Germinal center (tissue), 1 donor: ENCODE measurements at regions not wholly inside any gene's neighbourhood (a gene's known extent, or its start where the extent isn't known, plus 50 kb on each side); places are given as distances from the start of the nearest gene placed in this dataset.
"Not testable (repeated sequence)": the region's sequence is repeated elsewhere in the genome, so short reads cannot be mapped to it uniquely, and the experiment has no call there.

Source experiments
- DNase-seq: peaks from one replicate; pipeline ENCODE4 v3.0.0; 2012; ENCODE audit warnings: mixed read lengths, low spot score

DNA sequence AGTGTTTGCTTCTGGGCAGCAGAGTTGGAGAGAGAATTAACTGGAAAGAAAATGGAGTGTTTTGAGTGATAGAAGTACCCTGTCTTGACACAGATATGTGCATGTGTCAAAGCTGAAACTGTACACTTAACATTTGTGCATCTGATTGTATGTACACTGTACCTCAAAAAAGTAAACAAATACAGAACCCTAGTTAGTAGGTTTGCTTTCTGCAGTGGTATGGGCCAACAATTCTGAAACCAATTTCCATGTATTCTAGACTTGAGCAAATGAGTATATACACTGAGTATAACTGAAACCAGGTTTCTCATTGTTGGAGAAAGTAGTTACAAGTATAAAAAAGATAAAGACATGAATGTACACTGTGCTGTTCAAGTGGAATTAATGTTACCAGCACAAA lies 52.4 kb downstream of the ELAPOR2 start:
- no peak for DNase-seq

DNA sequence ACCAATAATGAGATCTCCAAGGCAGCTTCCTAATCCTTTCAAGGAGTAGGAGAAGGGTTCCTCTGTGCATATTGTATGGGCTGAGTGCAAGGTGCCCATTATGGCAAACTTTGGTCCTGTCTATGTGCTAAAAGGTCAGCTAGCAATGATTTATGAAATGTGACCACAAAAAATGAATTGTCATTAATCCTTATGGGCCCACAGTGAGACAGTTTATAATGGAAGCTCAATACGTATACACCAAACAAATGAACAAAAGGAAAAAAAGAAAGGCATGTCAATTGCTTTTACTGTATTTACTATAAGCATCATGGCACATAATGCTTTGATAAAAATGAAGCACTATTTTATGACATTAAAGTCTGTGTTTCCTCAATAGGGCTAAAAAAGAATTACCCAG lies 54.5 kb downstream of the ELAPOR2 start:
- no peak for DNase-seq

DNA sequence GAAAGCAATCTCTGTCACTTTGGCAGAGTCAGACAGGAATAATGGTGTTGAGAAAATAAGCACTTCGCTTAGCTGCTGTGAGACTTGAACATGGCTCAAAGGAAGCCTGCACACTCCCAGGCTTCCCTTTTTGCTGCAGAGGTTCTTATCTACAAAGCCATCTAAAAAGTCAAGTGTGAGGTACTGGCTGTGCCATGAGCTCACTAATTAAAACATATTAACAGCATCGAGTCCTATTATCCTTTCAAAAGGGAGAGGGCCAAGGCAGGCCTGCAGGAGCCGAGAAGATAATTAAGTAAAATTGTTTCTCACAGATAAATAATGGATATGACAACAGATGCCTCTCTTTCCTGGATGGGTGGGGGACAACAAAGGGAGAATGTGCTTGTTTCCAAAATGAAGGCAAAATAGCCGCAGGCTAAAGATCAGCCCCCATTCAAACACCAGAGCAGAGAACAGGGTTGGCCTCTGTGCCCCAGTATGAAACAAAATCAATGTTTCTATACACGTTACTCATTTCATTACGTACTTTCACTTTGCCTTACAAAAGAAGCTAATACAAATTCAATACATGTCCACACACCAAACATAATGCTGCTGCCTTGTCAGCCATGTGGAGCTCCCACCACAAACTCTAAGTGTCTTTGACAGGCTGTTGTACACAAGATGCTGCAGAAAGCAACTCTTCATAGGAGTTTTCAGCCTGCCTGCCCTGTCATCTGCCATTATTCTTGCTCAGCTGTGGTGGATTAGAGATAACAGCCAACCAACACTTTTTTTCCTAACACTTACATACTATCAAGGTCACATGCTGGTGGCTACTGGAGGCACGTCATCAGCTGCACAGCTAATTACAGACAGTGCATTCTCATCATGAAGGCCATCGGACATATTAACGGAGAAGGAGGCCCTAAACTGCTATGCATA lies 55.3 kb downstream of the ELAPOR2 start:
- DNase-seq, result no peak

DNA sequence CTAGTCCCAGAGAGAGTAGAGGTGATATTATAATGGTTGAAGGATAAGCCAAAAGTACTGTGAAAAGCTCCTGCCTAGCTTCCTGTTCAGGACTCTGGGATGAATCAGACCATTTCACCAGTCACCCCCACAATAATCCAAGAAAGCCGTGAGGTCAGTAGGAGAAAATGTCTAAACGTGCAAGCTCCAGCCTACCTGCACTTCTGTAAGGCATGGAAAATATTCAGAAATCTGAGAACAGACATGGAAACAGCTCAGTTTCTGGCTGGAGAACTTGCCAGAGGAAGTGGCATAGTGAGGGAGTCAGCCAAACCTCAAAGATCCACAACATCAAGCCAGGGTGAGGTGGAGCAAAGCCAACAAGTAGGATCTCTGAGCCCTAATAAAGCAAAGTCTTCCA lies 58.2 kb downstream of the ELAPOR2 start:
- DNase-seq, result no peak

DNA sequence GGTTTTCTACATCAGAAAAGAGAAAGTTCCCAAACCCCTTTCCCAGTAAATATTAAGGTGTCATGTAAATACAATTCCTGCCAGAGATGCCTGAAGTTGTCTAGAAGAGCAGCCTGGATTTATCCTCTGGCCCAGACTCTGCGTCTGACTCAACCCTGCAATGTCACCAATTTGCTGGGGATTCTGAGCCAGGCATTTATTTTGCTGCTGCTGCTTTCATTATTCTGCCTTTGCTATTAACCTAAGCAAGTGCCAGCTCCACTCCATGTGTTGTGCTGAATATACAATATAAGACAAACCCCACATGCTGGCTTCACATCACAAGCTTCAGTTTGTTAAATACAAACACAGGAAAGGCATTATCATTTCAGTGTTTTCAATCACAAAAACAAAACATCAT lies 59.1 kb downstream of the ELAPOR2 start:
- no peak for DNase-seq

DNA sequence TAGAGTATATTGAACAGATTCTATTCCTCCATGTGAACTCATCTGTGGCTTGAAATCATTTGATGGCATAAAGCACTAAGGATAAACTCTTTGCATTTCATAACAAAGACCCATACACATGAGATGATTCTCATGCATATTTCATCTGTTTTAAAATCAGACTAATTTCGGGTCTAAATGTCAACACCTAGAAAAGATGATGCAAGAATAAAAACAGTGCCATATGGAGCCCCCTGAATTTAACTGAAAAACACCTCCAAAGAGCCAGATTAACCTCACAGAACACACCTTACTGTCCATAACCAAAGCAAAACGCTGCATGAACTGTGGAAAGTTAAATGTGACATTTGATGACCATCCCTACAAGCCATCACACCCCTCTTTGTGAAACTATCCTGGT lies 59.7 kb downstream of the ELAPOR2 start:
- DNase-seq, result no peak

DNA sequence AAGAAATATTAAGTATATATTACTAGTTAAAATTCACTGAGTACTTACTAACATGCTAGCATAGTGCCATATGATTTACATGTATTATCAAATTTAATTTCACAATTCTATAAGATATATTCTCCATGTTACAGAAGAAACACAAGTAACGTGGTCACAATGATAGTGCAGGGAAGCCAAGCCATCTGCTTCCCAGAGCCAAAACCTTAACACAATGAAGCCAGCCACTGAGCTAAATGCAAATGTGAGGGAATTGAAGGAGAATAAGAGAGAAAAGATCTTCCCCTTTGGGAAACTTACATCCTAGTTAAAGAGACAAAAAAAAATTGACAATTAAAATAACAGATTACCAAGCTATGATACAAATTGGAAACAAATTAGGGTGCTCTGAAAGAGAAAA lies 63.6 kb downstream of the ELAPOR2 start:
- no peak for DNase-seq

DNA sequence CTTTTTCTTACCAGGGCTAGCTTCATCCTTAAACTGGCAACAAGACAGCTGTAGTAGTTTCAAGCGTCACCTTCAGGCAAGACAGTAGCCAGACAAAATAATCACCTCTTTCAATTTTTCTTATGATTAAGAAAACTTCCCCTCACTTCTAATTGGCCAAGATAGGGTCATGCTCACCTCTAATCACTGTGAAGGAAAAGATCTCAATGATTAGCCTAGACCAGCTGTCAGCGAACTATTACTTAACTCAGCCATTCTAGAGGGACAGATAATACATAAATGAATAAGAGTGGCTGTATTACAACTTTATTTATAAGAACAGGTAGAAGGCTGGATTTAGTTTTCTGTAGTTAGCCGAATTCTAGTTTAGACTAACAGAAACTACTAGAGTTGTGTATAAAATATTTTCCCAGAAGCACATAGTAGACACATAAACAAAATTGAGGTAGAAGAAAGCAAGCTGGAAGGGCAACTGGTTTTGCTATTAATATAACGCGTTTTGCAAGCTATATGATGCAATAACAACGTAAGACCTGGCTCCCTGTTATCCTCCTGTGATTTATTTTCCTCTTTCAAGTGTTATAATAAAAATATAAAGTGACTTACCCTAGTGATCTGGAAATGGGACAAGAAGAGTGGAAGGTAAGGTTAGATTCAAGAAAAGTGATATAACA lies 64.3 kb downstream of the ELAPOR2 start:
- no peak for DNase-seq

DNA sequence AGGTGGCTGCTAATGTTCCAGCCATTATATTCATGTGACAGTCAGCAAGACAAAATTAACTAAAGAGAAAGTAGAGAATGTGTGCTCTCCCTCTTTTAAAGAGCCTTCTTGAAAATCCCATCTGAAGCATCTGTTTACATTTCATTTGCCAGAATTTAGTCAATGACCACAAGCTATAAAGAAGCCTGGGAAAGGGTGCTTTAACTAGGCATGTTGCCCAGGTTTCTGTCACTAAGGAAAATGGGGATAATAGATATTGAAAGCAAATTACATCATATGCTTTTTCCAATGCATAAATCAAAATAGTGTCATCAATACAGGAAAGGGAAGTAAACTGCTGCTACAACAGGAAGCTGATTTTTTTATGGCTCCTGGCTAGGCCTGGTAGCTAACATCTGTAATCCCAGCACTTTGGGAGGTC lies 67.7 kb downstream of the ELAPOR2 start:
- no peak for DNase-seq

DNA sequence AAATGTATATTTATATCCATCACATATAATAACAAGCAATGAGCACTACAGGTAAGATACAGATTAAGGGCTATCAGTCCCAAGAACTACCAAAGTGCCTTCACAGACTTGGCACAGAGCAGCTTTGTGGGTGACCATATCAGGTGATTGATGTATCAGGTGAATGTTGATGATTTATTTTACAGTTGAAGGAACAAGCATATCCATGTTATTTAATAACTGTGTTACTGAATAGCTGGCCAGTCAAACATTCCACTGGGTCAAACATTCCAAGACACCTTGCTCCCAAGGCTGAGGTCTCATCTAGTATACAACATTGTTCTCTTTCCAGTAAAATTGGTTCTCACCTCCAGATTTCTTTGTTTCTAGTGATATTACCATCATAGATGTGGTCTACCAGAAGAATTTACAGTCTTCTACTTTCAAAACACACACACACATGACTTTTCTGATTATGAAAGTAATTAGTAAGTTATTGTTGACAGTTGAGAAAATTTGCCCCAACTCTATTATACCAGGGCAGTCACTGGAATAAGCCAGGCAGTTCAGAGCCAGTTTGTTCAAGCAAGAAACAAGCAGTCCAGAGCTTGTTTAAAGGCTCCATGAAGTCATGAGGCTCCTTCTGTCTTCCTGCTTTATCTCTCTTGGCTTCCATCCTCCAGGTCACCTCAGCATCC lies 68.2 kb downstream of the ELAPOR2 start:
- no peak for DNase-seq

DNA sequence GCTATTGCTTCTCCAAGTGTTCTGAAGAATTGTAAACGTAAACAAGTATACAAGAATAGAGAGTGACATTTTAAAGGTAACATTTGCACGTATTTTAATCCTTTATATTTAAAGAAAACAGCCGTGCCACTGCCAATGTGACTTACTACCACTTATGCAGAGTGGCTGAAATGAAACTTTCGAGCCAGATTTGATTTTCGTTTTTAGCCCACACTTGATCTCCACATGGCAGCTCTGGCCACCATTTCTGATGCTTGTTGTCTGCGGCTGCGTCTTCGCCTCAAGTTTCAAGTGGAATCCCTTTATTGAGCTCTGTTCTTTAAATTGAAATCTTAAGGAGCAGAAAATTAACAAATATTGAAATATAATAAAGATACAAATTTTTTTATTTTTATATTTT lies 70.0 kb downstream of the ELAPOR2 start:
- DNase-seq, result no peak

DNA sequence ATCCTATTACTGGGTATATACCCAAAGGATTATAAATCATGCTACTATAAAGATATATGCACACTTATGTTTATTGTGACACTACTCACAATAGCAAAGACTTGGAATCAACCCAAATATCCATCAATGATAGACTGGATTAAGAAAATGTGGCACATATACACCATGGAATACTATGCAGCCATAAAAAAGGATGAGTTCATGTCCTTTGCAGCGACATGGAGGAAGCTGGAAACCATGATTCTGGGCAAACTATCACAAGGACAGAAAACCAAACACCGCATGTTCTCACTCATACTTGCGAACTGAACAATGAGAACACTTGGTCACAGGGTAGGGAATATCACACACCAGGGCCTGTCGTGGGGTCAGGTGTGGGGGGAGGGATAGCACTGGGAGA lies 71.6 kb downstream of the ELAPOR2 start:
- not testable (repeated sequence) for DNase-seq

DNA sequence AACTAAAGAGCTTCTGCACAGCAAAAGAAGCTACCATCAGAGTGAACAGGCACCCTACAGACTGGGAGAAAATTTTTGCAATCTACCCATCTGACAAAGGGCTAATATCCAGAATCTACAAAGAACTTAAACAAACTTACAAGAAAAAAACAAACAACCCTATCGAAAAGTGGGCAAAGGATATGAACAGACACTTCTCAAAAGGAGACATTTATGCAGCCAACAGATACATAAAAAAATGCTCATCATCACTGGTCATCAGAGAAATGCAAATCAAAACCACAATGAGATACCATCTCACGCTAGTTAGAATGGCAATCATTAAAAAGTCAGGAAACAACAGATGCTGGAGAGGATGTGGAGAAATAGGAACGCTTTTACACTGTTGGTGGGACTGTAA lies 72.1 kb downstream of the ELAPOR2 start:
- DNase-seq, result not testable (repeated sequence)

DNA sequence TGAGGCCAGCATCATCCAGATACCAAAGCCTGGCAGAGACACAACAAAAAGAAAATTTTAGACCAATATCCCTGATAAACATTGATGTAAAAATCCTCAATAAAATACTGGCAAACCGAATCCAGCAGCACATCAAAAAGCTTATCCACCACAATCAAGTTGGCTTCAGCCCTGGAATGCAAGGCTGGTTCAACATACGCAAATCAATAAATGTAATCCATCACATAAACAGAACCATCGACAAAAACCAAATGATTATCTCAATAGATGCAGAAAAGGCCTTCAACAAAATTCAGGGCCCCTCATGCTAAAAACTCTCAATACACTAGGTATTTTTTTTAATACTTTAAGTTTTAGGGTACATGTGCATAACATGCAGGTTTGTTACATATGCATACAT lies 74.1 kb downstream of the ELAPOR2 start:
- DNase-seq, result not testable (repeated sequence)

DNA sequence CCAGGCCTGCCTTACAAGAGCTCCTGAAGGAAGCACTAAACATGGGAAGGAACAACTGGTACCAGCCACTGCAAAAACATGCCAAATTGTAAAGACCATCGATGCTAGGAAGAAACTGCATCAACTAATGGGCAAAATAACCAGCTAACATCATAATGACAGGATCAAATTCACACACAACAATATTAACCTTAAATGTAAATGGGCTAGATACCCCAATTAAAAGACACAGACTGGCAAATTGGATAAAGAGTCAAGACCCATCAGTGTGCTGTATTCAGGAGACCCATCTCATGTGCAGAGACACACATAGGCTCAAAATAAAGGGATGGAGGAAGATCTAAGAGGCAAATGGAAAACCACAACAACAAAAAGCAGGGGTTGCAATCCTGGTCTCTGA lies 75.8 kb downstream of the ELAPOR2 start:
- DNase-seq, result not testable (repeated sequence)

DNA sequence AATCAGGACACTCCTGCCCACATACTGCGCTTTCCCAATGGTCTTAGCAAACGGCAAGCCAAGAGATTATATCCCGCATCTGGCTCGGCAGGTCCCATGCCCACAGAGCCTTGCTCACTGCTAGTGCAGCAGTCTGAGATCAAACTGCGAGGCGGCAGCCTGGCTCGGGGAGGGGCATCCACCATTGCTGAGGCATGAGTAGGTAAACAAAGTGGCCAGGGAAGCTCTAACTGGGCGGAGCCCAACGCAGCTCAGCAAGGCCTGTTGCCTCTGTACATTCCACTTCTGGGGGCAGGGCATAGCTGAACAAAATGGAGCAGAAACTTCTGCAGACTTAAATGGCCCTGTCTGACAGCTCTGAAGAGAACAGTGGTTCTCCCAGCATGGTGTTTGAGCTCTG lies 77.5 kb downstream of the ELAPOR2 start:
- DNase-seq, result not testable (repeated sequence)

DNA sequence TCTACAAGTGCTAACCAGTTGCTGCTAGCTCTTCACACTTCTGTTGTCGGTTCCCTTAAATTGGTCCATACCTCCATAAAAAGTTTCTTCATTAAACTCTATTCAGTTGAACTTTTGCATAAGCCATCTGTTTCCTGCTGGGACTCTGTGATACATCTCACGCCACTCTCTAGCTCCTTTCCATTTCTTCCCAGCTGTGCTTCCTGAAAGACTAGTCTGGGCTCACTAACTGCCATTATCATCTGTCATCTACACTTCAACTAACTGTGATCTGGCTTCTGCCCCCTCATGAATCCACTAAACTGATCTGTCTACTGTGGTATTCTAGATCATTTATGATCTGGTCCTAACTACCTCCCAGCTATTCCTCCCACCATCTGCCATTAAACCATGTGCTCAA lies 78.3 kb downstream of the ELAPOR2 start:
- no peak for DNase-seq

DNA sequence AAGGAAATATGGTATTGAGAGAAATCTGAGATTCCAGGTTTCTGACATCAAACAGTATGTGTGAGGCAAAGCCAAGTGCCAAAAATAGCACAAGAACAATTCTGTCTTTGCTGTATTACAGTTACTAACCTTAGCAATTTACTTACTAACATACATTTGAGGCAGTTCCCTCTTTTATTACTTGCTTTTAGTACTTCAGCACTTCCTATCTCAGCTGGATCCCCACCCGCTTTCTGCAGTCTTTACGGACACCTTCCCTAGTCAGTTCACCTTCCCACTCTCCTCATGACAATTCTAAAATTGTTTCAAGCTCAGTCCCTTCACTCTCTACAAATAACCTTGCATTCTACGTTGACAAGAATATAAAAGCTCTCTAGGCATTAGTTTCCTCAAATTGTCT lies 79.2 kb downstream of the ELAPOR2 start:
- DNase-seq, result no peak

DNA sequence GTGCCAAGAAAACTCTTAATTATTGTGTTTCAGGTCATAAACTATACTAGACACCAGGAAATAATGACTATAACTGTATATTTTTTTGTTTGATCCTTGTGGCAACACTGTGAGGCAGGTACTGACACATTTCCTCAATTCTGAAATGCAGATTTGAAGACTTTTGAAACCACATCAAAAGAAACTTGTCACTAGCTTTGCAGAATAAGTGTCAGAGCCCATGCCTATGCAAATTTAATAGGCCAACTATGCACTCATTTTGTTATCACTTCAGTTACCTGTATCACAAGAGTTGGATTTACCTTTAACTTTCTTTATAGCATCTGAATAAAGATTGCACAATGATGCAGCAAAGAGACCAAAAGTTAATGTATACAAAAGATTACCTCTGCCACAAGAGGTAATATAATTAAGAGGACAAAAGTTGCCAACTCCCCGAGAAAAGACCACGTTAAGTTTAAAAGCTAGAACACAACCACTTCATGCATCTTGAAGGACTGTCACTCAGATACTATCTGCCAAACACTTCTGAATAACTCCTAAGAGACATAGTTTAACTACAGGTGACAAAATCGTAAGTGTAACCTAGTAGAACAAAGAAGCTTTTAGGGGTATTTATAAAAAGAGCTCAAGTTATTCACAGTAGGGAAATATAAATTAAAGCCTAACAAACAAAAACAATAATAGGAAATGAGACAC lies 80.5 kb downstream of the ELAPOR2 start:
- peak; percentile 12 for DNase-seq

DNA sequence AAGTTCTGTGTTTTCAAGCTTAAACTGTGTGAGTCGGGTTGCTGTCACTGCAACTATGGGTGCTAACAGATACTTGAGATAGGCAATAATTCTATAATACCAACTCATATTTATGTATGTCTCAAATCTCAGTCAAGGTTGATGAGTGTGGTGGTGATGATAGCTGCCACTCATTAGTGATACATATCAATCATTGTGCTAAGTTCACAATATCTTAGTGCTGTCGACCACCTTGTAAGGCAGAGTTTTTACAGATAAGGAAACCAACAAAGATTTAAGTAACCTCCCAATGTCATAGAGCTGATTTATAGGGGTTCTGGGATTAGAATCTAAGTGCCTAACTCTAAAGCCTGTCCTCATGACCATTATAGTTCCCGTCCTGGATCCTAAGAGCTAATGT lies 82.5 kb downstream of the ELAPOR2 start:
- DNase-seq, result no peak

DNA sequence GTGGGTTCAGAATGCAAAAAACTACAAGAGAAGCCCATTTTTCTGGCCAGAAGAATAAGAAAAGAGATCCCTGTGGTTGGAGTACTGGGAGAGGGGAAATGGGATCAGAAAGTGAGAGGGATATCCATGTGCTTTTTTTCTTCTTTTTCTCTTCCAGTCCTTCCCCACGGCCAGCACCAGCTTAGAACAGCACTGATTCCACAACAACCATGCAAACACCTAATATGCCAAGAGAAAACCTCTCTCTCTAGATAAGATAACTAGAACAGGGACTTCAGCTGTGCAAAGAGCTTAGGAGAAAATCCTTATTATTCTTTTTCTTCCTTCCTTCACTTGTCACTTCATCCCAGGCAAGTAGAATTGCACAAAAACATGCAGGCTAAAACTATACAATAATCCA lies 83.5 kb downstream of the ELAPOR2 start:
- DNase-seq, result no peak

DNA sequence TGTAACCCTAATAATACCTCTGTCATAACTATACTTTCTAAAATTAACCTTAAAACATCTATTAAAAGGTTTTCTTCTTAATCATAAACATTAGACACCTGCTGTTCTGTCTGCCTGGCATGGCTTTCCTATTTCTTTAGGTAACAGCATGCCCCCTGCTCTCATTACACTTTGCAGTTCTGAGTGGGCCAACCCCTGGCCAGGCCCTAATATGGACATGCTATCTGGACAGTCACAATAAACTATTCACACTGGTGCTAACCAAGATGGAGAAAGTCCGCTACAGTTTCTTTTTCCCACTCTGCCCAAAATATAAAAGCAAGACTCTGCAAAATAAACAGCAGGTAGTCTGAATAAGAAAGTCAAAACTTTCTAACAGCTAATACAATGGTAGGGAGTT lies 84.0 kb downstream of the ELAPOR2 start:
- no peak for DNase-seq
